ENCODE measurements at regions not wholly inside any gene's neighbourhood (a gene's known extent, or its start where the extent isn't known, plus 50 kb on each side); places are given as distances from the start of the nearest gene placed in this dataset.

GRCh38 chr18:68114989-68115388, 598.5 kb upstream of the DSEL start:
- no peak for DNase-seq (ENCODE audit: low spot score)

GRCh38 chr18:68104036-68104435, 587.5 kb upstream of the DSEL start:
- DNase-seq (ENCODE audit: low spot score) = no peak

- no peak for DNase-seq (ENCODE audit: low spot score)
Measured at GRCh38 chr18:68103561-68103960, 587.0 kb upstream of the DSEL start.

GRCh38 chr18:68102117-68102516, 585.6 kb upstream of the DSEL start:
- DNase-seq (ENCODE audit: low spot score) = no peak

GRCh38 chr18:68098655-68099054, 582.1 kb upstream of the DSEL start:
- no peak for DNase-seq (ENCODE audit: low spot score)

GRCh38 chr18:68086481-68086880, 570.0 kb upstream of the DSEL start:
- no peak for DNase-seq (ENCODE audit: low spot score)

- DNase-seq (ENCODE audit: low spot score) = no peak
Measured at GRCh38 chr18:68085251-68085650, 568.7 kb upstream of the DSEL start.

- DNase-seq (ENCODE audit: low spot score) = no peak
Measured at GRCh38 chr18:68083776-68084175, 567.3 kb upstream of the DSEL start.

GRCh38 chr18:68083131-68083530, 566.6 kb upstream of the DSEL start:
- peak; percentile 56 for DNase-seq (ENCODE audit: low spot score)

DNA sequence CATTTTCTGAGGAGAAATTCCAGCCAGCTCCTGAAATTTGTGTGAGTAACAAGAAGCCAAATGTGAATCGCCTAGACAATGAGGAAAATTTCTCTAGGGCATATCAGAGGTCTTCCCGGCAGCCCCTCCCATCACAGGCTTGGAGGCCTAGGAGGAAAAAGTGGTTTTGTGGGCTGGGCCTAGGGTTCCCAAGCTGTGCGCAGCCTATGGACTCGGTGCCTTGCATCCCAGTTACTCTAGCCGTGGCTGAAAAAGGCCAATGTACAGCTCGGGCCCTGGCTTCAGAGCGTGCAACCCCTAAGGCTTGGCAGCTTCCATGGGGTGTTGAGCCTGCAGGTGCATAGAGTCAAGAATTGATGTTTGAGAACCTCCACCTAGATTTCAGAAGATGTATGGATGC, 556.2 kb upstream of the DSEL start:
- DNase-seq (ENCODE audit: low spot score) = no peak

GRCh38 chr18:68060871-68061270, 544.4 kb upstream of the DSEL start:
- no peak for DNase-seq (ENCODE audit: low spot score)

DNA sequence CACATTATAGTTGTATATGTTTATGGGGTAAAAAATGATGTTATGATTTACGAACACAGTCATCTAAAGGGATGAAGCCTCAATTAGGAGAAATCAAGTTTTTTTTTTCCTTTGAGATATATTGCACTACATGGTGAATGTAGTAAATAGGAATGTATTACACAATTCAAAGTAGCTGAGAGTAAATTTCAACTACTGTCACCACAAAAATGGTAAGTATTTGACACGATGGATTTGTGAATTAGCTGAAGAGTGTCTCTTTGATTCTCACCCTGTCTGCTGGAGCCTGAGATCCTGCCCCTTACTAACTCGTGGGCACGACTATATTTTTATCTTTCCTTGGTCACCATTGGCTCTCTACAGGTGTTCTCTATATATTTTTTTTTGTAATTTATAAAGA, 540.4 kb upstream of the DSEL start:
- peak; percentile 19 for DNase-seq (ENCODE audit: low spot score)

DNA sequence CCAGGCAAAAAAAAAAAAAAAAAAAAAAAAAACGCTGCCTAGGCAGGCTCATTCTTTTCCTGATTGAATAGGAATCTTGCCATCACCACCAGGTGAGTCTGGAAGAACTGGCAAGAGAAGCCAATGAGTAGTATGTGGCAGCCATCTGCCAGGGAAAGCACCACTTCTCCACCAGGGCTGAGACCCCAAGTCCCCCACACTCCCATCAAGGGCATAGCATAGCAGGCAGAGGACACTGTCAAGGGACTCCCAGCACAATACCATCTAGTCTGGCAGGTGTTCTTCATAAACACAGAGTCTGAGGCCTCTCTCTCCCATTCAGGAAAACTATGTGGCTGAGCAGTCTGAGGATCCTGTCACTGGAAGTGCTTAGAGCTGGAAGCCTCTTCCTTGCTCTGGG, 538.1 kb upstream of the DSEL start:
- no peak for DNase-seq (ENCODE audit: low spot score)

GRCh38 chr18:68053290-68053689, 536.8 kb upstream of the DSEL start:
- DNase-seq (ENCODE audit: low spot score) = no peak

DNA sequence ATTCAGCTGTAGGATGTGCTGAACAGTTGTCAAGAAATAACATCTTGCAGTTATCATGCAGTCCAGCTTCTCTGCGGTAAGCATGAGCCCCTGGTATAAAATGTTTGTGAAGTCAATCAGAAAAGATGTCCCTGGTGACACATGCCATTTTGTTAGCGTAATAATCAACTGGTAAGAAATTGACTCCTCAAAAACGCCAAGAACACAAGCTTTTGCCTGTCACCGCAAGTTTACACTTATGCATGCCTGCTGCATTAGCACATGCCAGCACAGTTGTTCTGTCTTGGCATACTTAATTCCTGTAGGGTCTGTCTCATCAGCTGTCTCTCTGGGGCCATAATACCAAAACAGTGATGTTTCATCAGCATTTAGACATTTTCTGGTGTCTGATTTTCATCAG, 524.8 kb upstream of the DSEL start:
- DNase-seq (ENCODE audit: low spot score) = no peak

DNA sequence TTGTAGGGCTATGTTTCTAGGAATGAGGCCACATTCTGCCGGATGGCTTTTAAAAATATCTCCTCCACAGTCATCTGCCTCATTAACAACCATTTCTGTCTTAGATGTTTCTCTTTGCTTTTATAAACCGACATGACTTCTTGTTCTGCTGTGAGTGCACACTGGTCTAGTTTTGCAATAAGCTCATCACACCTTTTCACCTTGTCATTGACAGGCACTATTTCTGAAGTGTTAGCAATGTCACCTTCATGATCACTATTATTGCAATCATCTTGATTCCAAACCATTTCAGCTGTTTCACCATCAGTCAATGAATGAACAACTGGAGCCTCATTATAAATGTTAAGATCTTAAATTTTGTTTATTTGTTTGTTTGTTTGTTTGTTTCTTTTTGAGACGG, 523.7 kb upstream of the DSEL start:
- DNase-seq (ENCODE audit: low spot score) = no peak

DNA sequence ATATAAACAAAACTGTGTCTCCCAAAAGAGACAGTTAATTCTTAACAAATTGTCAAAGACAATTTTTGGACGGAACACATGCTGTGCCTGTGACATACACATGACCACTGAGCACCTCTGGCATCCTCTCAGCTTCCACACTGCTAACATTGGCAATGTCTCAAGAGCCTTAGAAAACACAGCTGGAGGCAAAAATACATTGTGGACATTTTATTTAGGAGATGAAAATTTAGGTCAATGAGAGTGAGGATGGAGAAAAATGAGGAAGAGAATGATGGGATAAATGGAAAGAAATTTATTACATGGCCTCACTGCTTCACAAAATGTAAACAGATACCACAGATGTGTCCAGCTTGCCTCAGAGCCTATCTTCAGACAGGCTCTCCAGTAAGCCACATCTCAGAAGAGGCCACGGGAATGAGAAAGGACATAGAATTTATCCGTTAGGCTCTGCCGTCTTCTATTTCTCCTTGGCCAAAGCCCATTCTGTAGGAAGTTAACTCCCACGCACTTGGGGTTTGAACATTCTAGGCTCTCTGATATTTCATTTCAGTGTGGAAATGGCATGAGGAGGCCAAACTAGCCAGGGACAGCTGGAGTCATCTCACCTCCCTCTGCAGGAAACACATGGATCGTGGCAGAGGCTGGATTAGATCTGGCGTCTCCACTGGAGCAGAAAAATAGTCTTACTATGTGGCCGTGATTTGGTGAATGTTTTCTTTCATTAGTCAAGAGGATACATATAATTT, 519.4 kb upstream of the DSEL start:
- DNase-seq (ENCODE audit: low spot score) = no peak

DNA sequence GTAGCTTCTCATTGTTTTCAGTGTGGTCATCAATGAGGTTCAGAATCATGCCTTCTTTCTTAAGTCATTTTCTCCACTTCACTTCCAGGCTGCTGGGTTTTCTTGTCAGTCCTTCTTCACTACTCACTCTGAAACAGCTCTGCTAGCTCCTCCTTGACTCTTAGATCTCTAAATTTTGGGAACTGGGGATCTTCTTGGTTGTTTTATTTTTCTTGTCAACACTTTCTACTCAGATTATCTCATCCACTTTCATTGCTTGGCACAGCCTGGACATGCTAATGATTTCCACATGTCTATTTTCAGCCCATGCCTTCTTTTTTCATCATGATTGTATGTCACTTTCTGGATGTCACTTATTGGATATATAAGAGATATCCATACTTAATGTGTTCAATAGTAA, 517.8 kb upstream of the DSEL start:
- peak; percentile 35 for DNase-seq (ENCODE audit: low spot score)

DNA sequence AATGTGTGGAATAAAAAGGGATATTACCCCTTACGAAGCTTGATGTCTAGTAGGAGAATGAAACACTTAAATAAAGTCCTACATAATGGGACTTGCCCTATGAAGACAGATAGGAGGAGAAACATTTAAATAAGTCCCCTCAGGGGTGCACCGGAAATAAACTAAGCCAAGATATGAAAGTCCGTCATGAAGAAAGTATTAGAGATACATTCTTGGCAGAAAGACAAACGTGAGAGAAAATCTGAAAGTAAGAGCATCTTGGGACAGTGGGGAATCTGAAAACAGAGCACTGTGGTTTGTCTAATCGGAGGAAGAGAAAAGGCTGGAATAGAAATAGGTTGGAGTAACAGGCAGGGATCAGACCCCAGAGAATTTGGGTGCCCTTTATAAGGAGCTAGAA, 516.9 kb upstream of the DSEL start:
- DNase-seq (ENCODE audit: low spot score) = no peak

- peak; percentile 10 for DNase-seq (ENCODE audit: low spot score)
Measured at GRCh38 chr18:68024716-68025115, 508.2 kb upstream of the DSEL start.

GRCh38 chr18:68017385-68017784, 500.9 kb upstream of the DSEL start:
- DNase-seq (ENCODE audit: low spot score) = no peak

- no peak for DNase-seq (ENCODE audit: low spot score)
Measured at GRCh38 chr18:67997496-67997895, 481.0 kb upstream of the DSEL start.

DNA sequence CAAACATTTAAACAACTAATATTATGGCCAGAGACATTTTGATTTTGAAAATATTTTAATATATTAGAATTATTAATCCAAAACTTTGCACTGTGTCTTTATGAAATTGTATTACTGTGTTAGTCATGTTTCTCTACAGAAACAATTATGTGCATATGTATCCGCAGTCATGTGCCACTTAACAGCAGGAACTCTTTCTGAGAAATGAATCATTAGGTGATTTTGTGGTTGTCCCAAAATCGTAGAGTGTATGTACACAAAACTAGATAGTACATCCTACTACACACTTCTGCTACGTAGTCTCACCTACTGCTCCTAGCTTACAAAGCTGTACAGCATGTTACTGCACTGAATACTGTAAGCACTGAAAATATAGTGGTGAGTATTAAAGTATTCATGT, 479.2 kb upstream of the DSEL start:
- DNase-seq (ENCODE audit: low spot score) = no peak

- DNase-seq (ENCODE audit: low spot score) = no peak
Measured at GRCh38 chr18:67980241-67980640, 463.7 kb upstream of the DSEL start.

Data from AG08395 (cell line).